Activated CD8-positive, alpha-beta memory T cell treated with anti-CD3 and anti-CD28 coated beads, Interleukin-2, amount 10 ng/mL, durations not matched to agents 7 days and 5 days (primary cell): ENCODE measurements at regions not wholly inside any gene's neighbourhood (a gene's known extent, or its start where the extent isn't known, plus 50 kb on each side); places are given as distances from the start of the nearest gene placed in this dataset.

Experiments used
- ATAC-seq: fragments of 150-1000 bp; cut with Tn5 transposase; one replicate; pipeline ENCODE4 v1.10.0; 2021; ENCODE audit warnings: moderate library complexity
- CTCF ChIA-PET: fragments of 350-600 bp; sonication (Branson Sonifier 250); formaldehyde crosslinking; loops from one replicate; lab custom pipeline; 2021; ENCODE audit warnings: antibody characterized with exemption; lab: Charles Lee
- DNase-seq: peaks from one replicate; pipeline ENCODE4 v3.0.0-alpha.2; 2020
- H3K27ac Mint-ChIP-seq: one replicate; pipeline ENCODE4 v1.8.0; 2021; ENCODE audit warnings: mild to moderate bottlenecking, mixed read lengths
- H3K27me3 Mint-ChIP-seq: one replicate; pipeline ENCODE4 v1.8.0; 2021; ENCODE audit warnings: mixed read lengths
- H3K36me3 Mint-ChIP-seq: one replicate; pipeline ENCODE4 v1.8.0; 2021; ENCODE audit warnings: mild to moderate bottlenecking, mixed read lengths
- H3K4me1 Mint-ChIP-seq: one replicate; pipeline ENCODE4 v1.8.0; 2021; ENCODE audit warnings: mixed read lengths
- H3K4me3 Mint-ChIP-seq: one replicate; pipeline ENCODE4 v1.8.0; 2021; ENCODE audit warnings: mild to moderate bottlenecking, moderate library complexity, mixed read lengths
- H3K9me3 Mint-ChIP-seq: one replicate; pipeline ENCODE4 v1.8.0; 2022; ENCODE audit warnings: low read depth, mixed read lengths

DNA sequence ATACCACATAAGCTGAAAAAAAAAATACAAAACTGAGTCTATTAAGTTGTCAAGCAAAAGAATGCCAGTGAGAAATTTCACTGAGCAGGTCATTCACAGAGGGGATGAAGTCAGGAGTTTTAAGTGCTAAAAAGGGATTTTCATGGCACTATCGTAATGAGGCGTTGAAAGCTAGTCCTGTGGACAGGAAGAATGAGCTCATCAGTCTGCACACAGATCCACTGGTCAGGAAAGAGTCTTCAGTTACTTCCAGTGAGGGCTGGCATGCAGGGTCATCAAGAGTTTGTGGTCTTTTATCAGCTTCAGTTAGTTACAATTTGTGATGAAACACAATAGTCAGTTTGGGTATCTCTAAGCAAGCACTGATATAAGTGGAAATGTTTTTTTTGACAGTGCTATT, 88.1 kb upstream of the WSCD2 start:
- Mint-ChIP-seq H3K4me1 (no peaks in the 10 kb centered on the region), H3K4me3 (no peak overlapping the region), H3K27ac (no peak overlapping the region), H3K27me3 (peaks cover 8% of the 10 kb centered on the region), H3K36me3 (no peaks in the 10 kb centered on the region), H3K9me3 (no peaks in the 10 kb centered on the region)
- DNase-seq: no peak
- CTCF ChIA-PET: no interaction called here
- no peak for ATAC-seq

DNA sequence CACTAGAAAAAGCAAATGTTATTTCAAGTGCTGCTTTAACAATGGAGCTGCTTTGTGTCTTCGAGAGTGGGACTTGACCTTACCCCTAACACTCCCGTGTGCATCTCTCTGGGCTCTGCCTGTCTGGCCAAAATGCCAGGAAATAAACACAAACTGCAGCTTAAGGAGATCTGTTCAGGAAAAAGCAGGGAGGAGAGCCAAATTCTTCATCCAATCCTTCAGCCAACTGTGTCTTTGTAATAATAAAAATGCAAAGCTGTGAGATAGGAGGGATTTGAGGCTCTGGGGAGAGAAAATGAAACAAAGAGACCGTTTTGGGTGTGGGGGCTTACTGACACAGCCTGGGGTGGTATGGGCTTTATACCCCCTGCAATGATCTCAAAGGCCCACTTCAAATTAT, 85.8 kb upstream of the WSCD2 start:
- no peaks in the 10 kb centered on the region for H3K4me1 Mint-ChIP-seq
- no peak overlapping the region for H3K4me3 Mint-ChIP-seq
- peaks cover 16% of the 10 kb centered on the region for H3K27me3 Mint-ChIP-seq
- no peaks in the 10 kb centered on the region for H3K36me3 Mint-ChIP-seq
- H3K27ac Mint-ChIP-seq: no peak overlapping the region
- CTCF ChIA-PET: no interaction called here
- no peaks in the 10 kb centered on the region for H3K9me3 Mint-ChIP-seq
- DNase-seq: no peak
- ATAC-seq: no peak

DNA sequence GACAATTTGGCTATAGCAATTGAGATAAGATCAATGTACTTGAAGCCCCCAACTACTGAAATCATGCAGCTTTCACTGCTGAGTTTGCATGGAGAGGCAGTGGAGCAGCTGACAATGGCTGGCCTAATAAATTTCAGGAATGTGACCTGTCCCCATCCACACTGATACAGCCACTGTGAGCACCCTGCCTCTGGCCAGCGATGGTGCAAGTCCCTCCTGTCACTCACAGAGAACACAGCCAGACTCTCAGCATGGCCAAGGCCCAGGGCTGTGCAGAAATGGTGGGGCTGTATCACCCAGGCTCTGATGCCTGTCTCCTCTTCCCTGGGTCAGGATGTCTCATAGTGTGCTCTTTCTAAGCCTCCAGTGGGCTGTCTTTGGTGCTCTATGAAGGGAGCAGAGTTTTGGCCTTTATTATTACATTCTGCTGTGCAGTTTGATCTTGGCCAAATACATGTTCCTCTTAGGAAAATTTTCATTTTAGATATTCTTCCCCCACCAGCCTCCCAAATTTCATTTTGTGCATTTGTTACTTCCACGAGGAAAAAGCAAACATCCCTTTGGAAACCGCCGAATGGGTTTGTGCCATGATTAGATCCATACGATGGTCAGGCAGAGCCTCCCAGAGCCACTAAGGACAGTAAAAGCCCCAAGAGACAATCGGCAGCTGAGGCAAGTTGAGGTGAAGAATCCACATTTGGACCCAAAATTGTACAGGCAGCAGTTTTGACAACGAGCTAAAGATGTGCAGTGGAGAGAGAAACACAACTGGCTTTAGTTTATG, 85.1 kb upstream of the WSCD2 start:
- Mint-ChIP-seq H3K4me1 (no peaks in the 10 kb centered on the region), H3K9me3 (no peaks in the 10 kb centered on the region), H3K27ac (no peak overlapping the region), H3K36me3 (no peaks in the 10 kb centered on the region), H3K4me3 (no peak overlapping the region), H3K27me3 (peaks cover 16% of the 10 kb centered on the region)
- ATAC-seq (no peak), DNase-seq (no peak)
- CTCF ChIA-PET: no interaction called here

DNA sequence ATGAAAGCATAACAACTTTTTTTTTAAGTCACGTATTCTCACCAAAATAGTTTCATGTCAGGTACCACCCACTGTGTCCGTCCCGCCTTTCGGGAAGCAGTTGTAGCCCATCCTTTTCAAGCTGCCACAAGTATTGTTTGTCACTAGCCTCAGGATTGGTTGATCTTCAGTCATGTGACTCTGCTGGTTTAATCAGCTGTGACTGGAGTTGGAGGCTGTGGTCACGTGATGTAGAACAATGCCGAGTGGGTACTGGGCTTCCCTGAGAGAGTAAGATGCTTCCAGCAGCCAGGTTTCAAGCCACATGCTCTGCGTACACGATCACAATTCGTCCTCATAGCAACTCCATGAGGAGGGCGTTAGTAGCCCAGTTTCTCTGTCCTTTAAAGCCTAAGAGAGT, 83.0 kb upstream of the WSCD2 start:
- CTCF ChIA-PET: no interaction called here
- no peak for DNase-seq
- Mint-ChIP-seq H3K36me3 (no peaks in the 10 kb centered on the region), H3K27me3 (peaks cover 16% of the 10 kb centered on the region), H3K27ac (no peak overlapping the region), H3K9me3 (no peaks in the 10 kb centered on the region), H3K4me1 (no peaks in the 10 kb centered on the region), H3K4me3 (no peak overlapping the region)
- ATAC-seq: no peak

DNA sequence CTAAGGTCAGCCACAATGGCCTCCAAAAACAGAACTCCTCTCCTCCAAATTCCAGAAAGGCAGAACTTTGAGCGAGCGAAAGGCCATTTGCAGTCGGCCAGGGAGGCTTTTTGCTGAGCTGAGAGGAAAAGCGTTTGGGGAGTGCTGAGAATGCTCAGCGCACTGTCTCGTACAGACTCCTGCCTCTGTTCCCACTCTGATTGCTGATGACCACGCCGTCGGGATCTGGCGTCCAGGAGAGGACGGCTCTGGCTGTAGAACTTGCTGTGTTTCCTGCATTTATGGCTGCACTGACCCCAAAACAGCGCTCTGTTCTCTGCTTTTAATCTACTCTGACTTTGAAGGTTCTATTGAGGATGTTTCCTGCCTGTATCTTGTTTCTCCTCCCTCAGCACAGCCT, 82.4 kb upstream of the WSCD2 start:
- ATAC-seq: no peak
- Mint-ChIP-seq H3K27ac (no peak overlapping the region), H3K4me1 (no peaks in the 10 kb centered on the region), H3K27me3 (peaks cover 18% of the 10 kb centered on the region), H3K36me3 (no peaks in the 10 kb centered on the region), H3K4me3 (no peak overlapping the region), H3K9me3 (no peaks in the 10 kb centered on the region)
- CTCF ChIA-PET: no interaction called here
- no peak for DNase-seq

DNA sequence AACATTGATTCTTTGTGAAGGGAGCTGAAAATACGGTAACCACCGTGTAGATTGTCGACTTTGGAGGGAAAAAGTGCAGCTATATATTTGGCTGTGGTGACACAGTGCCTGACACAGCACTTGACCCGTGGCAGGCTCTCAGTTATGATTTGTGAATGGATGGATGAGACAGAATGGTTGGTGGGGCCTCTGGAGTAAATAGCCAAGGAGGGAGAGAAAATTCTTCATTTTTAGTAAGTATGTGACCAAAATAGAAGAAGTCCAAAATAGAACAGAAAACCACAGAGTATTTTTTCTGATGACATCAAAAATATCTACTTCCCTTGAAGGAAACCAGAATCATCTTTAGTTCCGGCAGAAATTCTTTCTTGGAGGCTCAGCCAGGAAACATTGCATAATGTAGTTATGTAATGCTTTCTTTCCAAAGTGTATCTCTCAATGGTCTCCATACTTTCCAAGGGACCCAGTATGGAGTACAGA, 82.0 kb upstream of the WSCD2 start:
- H3K27me3 Mint-ChIP-seq: peaks cover 20% of the 10 kb centered on the region
- CTCF ChIA-PET: no interaction called here
- ATAC-seq: no peak
- no peak overlapping the region for H3K4me3 Mint-ChIP-seq
- DNase-seq: no peak
- no peak overlapping the region for H3K27ac Mint-ChIP-seq
- H3K36me3 Mint-ChIP-seq: no peaks in the 10 kb centered on the region
- no peaks in the 10 kb centered on the region for H3K4me1 Mint-ChIP-seq
- no peaks in the 10 kb centered on the region for H3K9me3 Mint-ChIP-seq

DNA sequence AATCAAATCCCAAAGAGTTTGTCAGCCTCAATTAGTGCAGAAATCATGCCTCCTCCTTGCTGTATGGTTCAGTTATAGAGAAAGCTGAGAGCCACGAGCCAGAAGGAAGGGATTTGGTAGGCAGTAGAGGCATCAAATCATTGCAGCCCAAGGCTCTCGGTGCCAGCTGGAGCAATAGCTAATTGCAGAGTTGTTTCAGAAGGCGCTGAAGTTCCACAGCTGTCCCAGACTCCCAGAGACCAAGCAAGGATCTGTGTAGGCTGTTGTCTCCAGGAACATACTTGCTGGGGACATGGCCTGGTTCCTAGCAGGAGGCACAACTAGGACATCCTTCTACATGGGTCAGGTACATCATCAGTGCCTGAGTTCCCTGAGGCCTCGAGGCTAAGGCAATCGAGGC, 80.4 kb upstream of the WSCD2 start:
- DNase-seq: no peak
- peaks cover 20% of the 10 kb centered on the region for H3K27me3 Mint-ChIP-seq
- CTCF ChIA-PET: no interaction called here
- no peak overlapping the region for H3K4me3 Mint-ChIP-seq
- no peaks in the 10 kb centered on the region for H3K9me3 Mint-ChIP-seq
- no peaks in the 10 kb centered on the region for H3K4me1 Mint-ChIP-seq
- H3K36me3 Mint-ChIP-seq: no peaks in the 10 kb centered on the region
- no peak for ATAC-seq
- no peak overlapping the region for H3K27ac Mint-ChIP-seq

DNA sequence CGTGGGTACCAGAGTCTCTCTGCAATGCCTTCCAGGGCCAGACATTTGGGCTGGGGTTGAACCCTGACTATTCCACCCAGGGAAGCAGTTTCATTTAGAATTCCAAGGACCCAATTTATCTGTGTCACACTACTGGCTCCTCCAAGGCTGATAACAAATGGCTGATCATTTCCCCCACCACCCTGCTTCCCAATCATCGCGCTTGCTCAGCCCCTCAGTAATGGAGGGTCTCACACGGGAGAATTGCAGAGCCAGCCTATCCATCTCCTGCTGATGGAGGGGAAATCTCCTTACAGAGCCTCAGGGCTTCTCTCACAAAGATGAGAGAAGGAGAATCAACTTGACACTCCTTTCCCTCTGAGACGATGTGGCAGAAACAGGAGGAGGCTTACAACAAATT, 78.4 kb upstream of the WSCD2 start:
- Mint-ChIP-seq H3K27me3 (peaks cover 14% of the 10 kb centered on the region), H3K36me3 (no peaks in the 10 kb centered on the region), H3K4me3 (no peak overlapping the region), H3K27ac (no peak overlapping the region), H3K4me1 (no peaks in the 10 kb centered on the region), H3K9me3 (no peaks in the 10 kb centered on the region)
- ATAC-seq: no peak
- CTCF ChIA-PET: no interaction called here
- no peak for DNase-seq

DNA sequence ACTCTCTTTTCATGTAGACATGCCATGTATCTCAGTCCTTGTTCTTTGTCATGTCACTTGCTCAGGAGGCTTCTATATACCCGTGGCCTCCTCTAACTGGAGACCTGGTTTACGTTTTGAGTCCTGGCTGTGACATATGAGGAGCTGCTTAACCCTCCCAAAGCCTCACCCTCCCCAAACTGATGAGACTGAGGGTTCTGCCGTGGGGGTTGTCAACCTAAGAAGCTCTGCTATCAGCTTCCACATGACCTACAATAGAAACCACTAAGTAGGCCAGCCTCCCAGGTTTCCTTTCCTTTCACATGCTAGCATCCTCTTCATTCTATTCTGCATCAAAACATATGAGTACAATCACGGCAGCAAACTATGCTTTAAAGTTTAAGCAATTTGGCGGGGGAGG, 76.8 kb upstream of the WSCD2 start:
- no peak for ATAC-seq

DNA sequence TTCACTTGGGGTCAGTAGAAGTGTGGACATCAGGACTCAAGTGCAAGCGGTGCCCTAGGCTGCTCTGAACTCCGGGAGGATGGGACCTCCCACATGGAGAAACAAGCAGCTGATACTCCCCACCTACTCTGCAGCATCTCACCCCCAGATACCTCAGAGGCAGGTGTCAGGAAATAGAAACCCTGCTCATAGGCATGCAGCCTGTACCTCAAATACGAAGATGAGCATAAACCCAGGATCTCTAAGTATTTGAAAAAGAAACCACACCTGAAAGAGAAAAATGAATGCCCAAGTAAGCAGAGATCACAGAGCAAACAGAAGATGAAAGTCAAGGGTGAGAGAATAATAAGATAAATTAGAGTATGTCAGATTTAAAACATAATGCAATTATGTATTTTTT, 75.6 kb upstream of the WSCD2 start:
- Mint-ChIP-seq H3K4me1 (no peaks in the 10 kb centered on the region), H3K27me3 (peaks cover 11% of the 10 kb centered on the region), H3K9me3 (no peaks in the 10 kb centered on the region), H3K36me3 (no peaks in the 10 kb centered on the region), H3K27ac (no peak overlapping the region), H3K4me3 (no peak overlapping the region)
- no peak for DNase-seq
- no peak for ATAC-seq
- CTCF ChIA-PET: no interaction called here

More for the DNA sequence above, 76.8 kb upstream of the WSCD2 start:
- no peak overlapping the region for H3K27ac Mint-ChIP-seq
- no peak overlapping the region for H3K4me3 Mint-ChIP-seq
- H3K4me1 Mint-ChIP-seq: no peaks in the 10 kb centered on the region
- CTCF ChIA-PET: no interaction called here
- no peak for DNase-seq
- H3K36me3 Mint-ChIP-seq: no peaks in the 10 kb centered on the region
- H3K9me3 Mint-ChIP-seq: no peaks in the 10 kb centered on the region
- peaks cover 15% of the 10 kb centered on the region for H3K27me3 Mint-ChIP-seq

DNA sequence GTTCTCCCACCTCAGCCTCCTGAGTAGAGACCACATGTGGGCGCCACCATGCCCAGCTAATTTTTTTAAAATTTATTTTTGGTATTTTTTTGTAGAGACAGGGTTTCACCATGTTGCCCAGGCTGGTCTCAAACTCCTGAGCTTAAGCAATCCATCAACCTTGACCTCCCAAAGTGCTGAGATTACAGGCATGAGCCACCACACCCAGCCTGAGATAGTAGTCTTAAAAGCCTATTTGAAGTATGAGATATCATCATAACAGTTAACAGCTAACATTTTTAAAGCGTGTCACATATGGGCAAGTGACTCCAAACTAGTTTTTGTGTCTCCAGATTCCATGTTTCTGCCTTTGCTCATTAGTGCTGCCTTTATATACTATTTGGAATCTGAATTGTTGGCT, 74.6 kb upstream of the WSCD2 start:
- no peak for ATAC-seq
- H3K9me3 Mint-ChIP-seq: no peaks in the 10 kb centered on the region
- no peak overlapping the region for H3K27ac Mint-ChIP-seq

DNA sequence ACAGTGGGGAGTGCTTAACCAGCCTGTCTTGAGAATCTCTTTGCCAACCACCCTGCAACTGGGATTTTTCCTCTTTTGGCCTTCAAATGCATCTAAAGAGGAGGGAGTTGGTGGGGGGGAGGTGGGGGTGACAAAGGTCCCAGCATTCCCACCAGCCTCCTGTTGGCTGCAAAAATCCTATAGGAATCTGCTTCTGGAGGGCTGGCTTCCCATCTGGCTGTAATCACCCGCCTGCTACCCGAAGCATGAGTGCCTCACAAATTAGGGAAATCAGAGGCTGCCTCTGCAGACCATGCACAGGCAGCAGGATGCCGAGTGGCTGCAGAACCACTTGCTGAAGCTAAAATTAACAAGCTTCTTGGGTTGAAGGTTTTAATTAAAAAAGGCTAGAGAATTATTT, 73.9 kb upstream of the WSCD2 start:
- no peak for ATAC-seq
- Mint-ChIP-seq H3K27me3 (peaks cover 11% of the 10 kb centered on the region), H3K27ac (no peak overlapping the region), H3K4me1 (no peaks in the 10 kb centered on the region), H3K4me3 (no peak overlapping the region), H3K36me3 (no peaks in the 10 kb centered on the region), H3K9me3 (no peaks in the 10 kb centered on the region)
- CTCF ChIA-PET: no interaction called here
- no peak for DNase-seq

More for the DNA sequence above, 74.6 kb upstream of the WSCD2 start:
- Mint-ChIP-seq H3K36me3 (no peaks in the 10 kb centered on the region), H3K27me3 (peaks cover 11% of the 10 kb centered on the region), H3K4me3 (no peak overlapping the region), H3K4me1 (no peaks in the 10 kb centered on the region)
- CTCF ChIA-PET: no interaction called here
- DNase-seq: no peak

DNA sequence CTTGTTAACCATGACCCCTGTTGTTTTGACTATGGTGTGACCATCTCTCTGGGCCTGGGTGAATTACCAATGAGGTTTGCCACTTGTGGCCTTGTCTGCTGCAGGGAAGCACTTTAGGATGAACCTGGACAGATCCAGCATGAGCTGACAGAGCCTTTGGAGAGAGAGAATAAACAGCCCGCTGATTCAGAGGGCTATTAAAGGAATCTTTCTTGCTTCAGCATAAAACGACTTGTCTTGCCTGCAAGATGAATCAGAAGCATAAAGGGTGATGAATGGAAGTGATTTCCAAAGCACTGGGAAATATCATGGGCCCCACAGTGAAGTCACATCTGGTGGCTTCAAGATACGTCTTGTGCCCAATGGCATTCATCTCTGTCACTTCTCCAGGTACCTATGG, 69.0 kb upstream of the WSCD2 start:
- CTCF ChIA-PET: no interaction called here
- Mint-ChIP-seq H3K27ac (no peak overlapping the region), H3K9me3 (no peaks in the 10 kb centered on the region), H3K4me3 (no peak overlapping the region), H3K36me3 (no peaks in the 10 kb centered on the region), H3K27me3 (peaks cover 11% of the 10 kb centered on the region), H3K4me1 (no peaks in the 10 kb centered on the region)
- DNase-seq: no peak
- ATAC-seq: no peak

DNA sequence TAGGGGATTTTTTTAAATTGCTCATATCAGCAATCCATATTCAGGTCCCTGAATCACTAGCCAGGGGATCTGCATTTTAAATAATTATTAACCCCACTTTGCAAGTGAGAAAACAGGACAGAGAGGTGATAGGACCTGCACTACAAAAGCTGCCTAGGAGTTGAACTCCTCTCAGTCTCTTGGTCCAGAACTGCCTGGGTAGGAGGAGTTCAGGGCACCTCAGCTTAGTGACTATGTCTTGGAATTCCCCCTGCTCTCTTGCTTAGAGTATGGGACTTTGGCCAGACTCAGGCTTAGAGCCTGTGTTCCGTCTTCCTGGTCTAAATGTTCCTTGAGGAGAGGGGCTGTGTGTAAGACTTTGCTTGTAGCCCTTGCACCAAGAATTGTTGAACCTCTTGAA, 68.2 kb upstream of the WSCD2 start:
- DNase-seq (no peak), ATAC-seq (no peak)
- no peaks in the 10 kb centered on the region for H3K4me1 Mint-ChIP-seq
- H3K4me3 Mint-ChIP-seq: no peak overlapping the region
- no peaks in the 10 kb centered on the region for H3K36me3 Mint-ChIP-seq
- CTCF ChIA-PET: no interaction called here
- peaks cover 9% of the 10 kb centered on the region for H3K27me3 Mint-ChIP-seq
- H3K9me3 Mint-ChIP-seq: no peaks in the 10 kb centered on the region
- no peak overlapping the region for H3K27ac Mint-ChIP-seq
